ENCODE measurements at regions not wholly inside any gene's neighbourhood (a gene's known extent, or its start where the extent isn't known, plus 50 kb on each side); places are given as distances from the start of the nearest gene placed in this dataset.
A peak's percentile ranks its signal among the peaks of the same experiment; 100 is the strongest.

- no peak for DNase-seq (ENCODE audit: low spot score)
Observed at GRCh38 chr16:49910541-49911071, 54.7 kb upstream of the ZNF423 start.

- no peak for DNase-seq (ENCODE audit: low spot score)
Observed at GRCh38 chr16:49911430-49911829, 55.5 kb upstream of the ZNF423 start.

- no peak for DNase-seq (ENCODE audit: low spot score)
Observed at GRCh38 chr16:49912721-49913120, 56.8 kb upstream of the ZNF423 start.

GRCh38 chr16:49913720-49914119 lies 57.8 kb upstream of the ZNF423 start:
- no peak for DNase-seq (ENCODE audit: low spot score)

- DNase-seq (ENCODE audit: low spot score) = no peak
Observed at GRCh38 chr16:49914657-49915056, 58.7 kb upstream of the ZNF423 start.

- DNase-seq (ENCODE audit: low spot score) = no peak
Observed at GRCh38 chr16:49918257-49918656, 62.3 kb upstream of the ZNF423 start.

- DNase-seq (ENCODE audit: low spot score) = no peak
Observed at GRCh38 chr16:49919327-49919726, 63.4 kb upstream of the ZNF423 start.

GRCh38 chr16:49920397-49920796 lies 64.5 kb upstream of the ZNF423 start:
- no peak for DNase-seq (ENCODE audit: low spot score)

GRCh38 chr16:49921106-49921505 lies 65.2 kb upstream of the ZNF423 start:
- DNase-seq (ENCODE audit: low spot score) = no peak

- DNase-seq (ENCODE audit: low spot score) = peak; percentile 48
Observed at GRCh38 chr16:49921791-49922456, 66.0 kb upstream of the ZNF423 start.

- no peak for DNase-seq (ENCODE audit: low spot score)
Observed at GRCh38 chr16:49923411-49923810, 67.5 kb upstream of the ZNF423 start.

- DNase-seq (ENCODE audit: low spot score) = no peak
Observed at GRCh38 chr16:49924078-49924477, 68.2 kb upstream of the ZNF423 start.

GRCh38 chr16:49926941-49927340 lies 71.0 kb upstream of the ZNF423 start:
- DNase-seq (ENCODE audit: low spot score) = no peak

GRCh38 chr16:49928176-49929041 lies 72.5 kb upstream of the ZNF423 start:
- DNase-seq (ENCODE audit: low spot score) = no peak

- DNase-seq (ENCODE audit: low spot score) = no peak
Observed at GRCh38 chr16:49929626-49930025, 73.7 kb upstream of the ZNF423 start.

GRCh38 chr16:49930841-49931240 lies 74.9 kb upstream of the ZNF423 start:
- DNase-seq (ENCODE audit: low spot score) = no peak

GRCh38 chr16:49931266-49931665 lies 75.4 kb upstream of the ZNF423 start:
- no peak for DNase-seq (ENCODE audit: low spot score)

- no peak for DNase-seq (ENCODE audit: low spot score)
Observed at GRCh38 chr16:49931916-49932315, 76.0 kb upstream of the ZNF423 start.

GRCh38 chr16:49932434-49932833 lies 76.5 kb upstream of the ZNF423 start:
- DNase-seq (ENCODE audit: low spot score) = no peak

GRCh38 chr16:49932946-49933345 lies 77.0 kb upstream of the ZNF423 start:
- DNase-seq (ENCODE audit: low spot score) = peak; percentile 56

GRCh38 chr16:49936791-49937190 lies 80.9 kb upstream of the ZNF423 start:
- no peak for DNase-seq (ENCODE audit: low spot score)

- no peak for DNase-seq (ENCODE audit: low spot score)
Observed at GRCh38 chr16:49937886-49938285, 82.0 kb upstream of the ZNF423 start.

- DNase-seq (ENCODE audit: low spot score) = no peak
Observed at GRCh38 chr16:49939495-49939894, 83.6 kb upstream of the ZNF423 start.
